Stimulated activated CD4-positive, alpha-beta T cell treated with anti-CD3 and anti-CD28 coated beads, TNF-alpha, amount 100 ng/mL, for 24 hours (primary cell): ENCODE measurements at regions not wholly inside any gene's neighbourhood (a gene's known extent, or its start where the extent isn't known, plus 50 kb on each side); places are given as distances from the start of the nearest gene placed in this dataset.
"Not testable (repeated sequence)": the region's sequence is repeated elsewhere in the genome, so short reads cannot be mapped to it uniquely, and the experiment has no call there.

Source experiments
- DNase-seq, 3 experiments: peaks; one replicate each; pipeline ENCODE4 v3.0.0-alpha.2; 2020; ENCODE audit warnings: low read depth in 3 of 3

DNA sequence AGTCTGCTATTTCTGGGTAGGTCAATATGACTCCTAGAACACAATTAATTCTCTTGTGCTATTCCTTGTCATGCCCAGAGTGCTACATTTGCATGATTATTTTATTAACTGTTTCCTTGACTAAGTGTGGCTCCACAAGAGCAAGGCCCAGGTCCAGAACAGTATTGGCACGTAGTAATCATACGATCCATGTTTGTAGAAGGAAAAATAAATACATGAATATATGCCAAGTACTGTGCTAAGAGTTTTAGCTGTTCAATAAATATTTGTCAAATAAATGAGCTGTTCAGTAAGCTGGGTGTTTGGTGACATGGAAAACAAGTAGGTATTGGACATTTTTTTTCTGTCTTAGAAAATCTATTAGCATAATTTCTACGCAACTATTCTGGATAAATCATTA, 995.9 kb downstream of the MAT2B start:
- no peak for DNase-seq

DNA sequence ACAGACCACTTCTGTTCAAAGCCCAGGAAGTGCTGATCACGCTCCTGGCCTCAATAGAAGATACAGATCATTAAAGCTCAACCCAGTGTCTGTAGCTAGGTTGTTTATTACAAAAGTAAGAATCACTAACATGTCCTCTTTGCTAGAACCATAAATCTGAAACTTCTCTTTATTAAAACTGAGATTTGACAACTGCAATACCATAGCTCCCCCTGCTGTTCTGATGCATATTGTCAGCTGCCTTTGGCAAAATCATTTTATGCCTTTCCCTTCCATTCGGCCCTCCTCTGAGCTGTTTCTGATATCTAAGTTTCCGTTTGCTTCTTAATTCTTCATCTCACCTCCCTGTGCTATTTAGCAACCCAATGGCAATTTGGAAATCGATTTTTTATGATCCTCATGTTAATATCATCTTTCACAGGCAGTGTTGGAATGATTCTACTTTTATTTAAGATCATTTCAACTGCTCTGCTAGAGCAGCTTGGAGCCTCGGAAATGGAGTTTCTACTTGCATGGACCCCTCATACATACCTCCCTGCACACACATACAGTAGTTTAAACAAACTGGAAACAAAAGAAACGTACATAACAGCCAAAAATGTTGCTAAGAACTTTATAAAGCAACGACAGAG, 998.8 kb downstream of the MAT2B start:
- no peak for DNase-seq

- no peak for DNase-seq
Observed at GRCh38 chr5:164505791-164506190, 1000.4 kb downstream of the MAT2B start.

DNA sequence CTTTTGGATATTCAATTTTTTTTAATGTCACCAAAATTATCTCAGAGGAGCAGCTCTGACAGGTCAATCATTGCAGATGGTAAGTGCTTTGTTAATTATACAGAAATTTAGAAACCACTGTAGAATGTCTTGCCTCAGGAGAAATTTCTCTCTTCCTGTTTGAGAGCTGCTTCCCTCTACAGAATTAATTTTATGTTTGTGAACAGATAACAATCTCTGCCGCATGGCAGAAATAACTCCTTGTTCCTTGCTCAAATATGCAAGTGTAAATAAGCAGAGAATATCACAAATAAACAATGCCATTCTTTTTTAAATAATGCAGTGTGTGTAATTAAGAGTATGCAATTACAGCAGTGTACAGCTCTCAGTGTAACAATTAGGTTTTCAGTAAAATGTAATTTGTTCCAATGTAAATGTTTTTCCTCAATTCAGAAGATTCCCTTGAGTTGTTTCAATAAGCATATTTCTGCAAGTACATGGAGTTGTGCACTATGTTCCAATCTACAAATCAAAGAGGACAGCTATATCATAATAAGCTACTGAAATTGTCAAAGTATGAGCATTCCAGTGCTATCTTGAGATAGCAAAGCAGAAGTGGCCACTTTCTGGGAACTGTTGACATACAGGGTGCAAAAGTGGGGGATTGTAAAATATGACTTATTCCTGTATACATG, 1012.8 kb downstream of the MAT2B start:
- no peak for DNase-seq

DNA sequence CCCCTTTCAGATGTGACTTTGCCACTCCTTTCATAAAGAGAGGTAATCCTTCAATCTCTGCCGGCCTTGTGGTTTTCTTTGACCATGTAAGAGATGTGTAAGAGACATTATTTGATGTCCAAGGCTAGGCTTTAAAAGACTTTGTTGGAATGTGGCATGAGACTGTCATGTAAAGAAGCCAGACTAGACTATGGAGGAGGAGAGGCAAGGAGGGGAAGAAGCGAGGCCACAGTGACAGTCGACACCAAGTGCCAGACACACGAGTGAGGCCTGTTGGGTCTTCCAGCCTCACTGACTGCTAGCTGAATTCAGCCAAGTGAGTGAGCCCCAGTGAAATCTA, 1013.3 kb downstream of the MAT2B start:
- DNase-seq = no peak

GRCh38 chr5:164532235-164532900, 1026.9 kb downstream of the MAT2B start:
- DNase-seq = no peak

DNA sequence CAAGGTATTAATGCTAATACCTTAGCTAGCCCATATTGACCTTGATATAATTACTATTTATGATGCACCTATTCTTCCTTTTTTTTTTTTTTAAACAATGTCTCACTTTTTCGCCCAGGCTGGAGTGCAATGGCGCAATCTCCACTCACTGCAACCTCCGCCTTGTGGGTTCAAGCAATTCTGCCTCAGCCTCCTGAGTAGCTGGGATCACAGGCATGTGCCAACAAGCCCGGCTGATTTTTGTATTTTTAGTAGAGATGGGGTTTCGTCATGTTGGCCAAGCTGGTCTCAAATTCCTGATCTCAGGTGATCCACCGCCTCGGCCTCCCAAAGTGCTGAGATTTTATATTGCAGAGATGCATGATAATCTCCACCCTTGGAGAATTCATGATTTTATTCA, 1028.0 kb downstream of the MAT2B start:
- not testable (repeated sequence) for DNase-seq

GRCh38 chr5:164540174-164540573, 1034.8 kb downstream of the MAT2B start:
- DNase-seq = no peak

DNA sequence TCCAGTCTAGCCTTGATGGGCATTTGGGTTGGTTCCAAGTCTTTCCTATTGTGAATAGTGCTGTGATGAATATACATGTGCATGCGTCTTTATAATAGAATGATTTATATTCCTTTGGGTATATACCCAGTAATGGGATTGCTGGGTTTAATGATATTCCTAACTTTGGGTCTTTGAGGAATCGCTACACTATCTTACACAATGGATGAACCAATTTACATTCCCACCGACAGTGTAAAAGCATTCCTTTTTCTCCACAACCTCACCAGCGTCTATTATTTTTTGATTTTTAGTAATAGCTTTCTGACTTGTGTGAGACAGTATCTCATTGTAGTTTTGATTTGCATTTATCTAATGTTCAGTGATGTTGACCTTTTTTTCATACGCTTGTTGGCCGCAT, 1040.1 kb downstream of the MAT2B start:
- DNase-seq = no peak

DNA sequence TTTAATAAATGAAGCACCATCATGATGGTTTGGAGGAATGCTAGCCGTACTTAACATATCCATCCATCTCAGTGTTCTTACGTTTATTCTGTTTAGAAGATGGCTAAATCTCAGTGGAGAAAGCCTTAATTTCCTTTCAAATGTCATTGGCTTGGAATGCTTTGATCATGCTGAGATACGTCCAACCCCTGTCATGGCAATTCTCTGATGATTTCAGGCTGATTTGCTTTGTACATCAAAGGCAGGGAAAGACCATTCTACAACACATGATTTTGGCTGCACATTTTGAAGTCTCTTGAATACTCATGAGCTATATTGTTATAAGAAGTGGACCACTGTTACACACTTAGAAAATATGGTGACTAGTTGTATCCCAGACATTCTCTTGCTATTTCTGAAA, 1048.4 kb downstream of the MAT2B start:
- no peak for DNase-seq

- DNase-seq = no peak
Observed at GRCh38 chr5:164555809-164556208, 1050.4 kb downstream of the MAT2B start.

- no peak for DNase-seq
Observed at GRCh38 chr5:164560216-164560615, 1054.8 kb downstream of the MAT2B start.

DNA sequence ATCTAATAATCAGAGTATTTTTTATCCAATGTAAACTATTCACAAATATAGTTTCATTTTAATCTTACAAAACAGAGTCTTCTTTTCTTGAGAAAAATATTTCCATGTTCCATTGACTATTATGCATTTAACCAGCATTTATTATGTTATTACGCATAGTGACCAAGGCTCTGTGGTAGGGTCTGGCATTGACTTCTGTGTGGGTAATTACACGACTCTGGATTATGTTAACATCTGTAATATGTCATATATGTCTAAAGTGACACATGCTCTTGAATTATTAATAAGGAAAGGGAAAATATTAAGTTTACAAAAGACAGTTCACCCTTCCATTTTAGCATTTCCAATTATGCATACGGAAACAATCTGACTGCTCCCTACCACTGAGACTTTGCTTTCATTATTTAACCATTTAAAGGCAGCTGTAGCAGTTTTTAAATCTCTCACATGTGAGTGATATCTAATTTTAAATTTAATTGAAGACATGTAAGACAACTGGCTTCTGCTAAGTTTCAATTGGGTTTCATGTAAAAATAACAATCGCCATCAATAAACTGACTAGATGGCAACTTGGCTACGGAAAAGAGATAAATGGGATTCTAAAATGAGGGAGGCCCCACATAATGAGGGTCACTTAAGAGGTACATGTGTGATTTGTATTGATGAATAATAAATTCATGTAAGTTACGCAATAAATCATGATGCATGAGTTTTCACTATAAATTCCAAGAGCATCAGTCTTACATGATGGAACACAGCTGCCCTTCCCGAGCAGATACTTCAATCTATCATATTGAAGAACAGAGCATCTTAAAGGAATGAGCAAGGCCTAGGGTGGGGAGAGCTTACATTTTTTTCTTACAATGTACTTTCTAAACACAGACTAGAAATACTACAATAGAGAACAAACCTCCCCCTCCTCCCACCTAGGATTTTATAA, 1056.8 kb downstream of the MAT2B start:
- no peak for DNase-seq

DNA sequence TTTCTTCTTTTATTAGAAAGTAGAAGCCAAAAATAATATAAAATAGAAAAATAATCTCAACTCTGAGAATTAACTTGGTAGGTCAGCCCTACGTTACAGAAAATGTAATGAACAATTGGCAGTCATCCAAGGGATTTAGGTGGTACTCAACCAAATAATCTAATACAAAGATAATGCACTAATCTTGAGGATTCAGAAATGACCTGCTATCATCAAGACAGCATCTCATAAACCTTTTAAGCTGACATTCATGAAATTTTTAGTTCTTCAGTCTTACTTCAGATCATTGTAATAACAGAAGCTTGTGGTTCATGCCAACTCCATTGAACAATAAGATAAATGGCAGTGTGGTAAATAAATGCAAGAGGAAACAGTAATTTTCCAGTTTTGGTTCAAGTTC, 1058.0 kb downstream of the MAT2B start:
- no peak for DNase-seq

GRCh38 chr5:164573397-164573796, 1068.0 kb downstream of the MAT2B start:
- no peak for DNase-seq

- DNase-seq = no peak
Observed at GRCh38 chr5:164577201-164577600, 1071.8 kb downstream of the MAT2B start.

- no peak for DNase-seq
Observed at GRCh38 chr5:164577742-164578141, 1072.3 kb downstream of the MAT2B start.

DNA sequence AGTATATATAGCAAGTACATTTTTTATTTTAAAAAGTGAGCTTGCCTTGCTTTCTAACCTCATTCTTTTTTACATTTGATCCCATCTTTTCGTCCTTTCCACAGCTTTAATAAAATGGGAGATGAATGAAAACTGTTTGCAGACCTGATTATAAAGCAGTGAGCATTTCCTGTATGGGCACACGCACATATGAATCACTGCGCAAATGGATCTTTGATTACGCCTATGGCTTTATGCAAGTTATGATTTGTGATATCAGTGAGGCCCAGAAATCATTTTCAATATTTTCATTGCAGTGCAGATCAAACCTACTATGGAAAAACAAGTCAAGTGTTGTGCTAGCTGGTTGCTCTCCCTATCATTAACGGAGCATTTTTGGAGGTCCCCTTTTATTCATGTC, 1073.0 kb downstream of the MAT2B start:
- no peak for DNase-seq

- DNase-seq = no peak
Observed at GRCh38 chr5:164578911-164579310, 1073.5 kb downstream of the MAT2B start.

DNA sequence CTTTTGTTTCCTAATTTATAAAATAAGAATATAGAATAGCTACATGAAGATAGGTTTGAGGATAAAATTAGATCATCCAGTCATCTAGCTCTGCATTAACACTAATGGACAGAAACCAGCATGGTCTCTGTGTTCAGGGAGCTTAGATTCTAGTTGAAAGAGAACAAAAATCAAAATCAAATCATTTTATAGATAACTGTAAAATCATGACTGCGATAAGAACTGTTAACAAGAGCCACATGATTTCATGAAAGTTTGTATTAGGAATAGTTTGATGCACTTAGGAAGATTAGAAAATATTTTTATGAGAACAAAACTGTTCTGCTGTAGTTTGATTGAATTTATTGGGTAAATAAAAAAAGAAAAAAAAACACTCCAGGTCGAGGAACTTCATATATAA, 1074.7 kb downstream of the MAT2B start:
- DNase-seq = no peak

- DNase-seq = no peak
Observed at GRCh38 chr5:164581889-164582288, 1076.5 kb downstream of the MAT2B start.

GRCh38 chr5:164593982-164594381, 1088.6 kb downstream of the MAT2B start:
- no peak for DNase-seq
